Loucy (cell line): ENCODE measurements at regions not wholly inside any gene's neighbourhood (a gene's known extent, or its start where the extent isn't known, plus 50 kb on each side); places are given as distances from the start of the nearest gene placed in this dataset.

Source experiments
- CTCF ChIP-seq: fragments of 200-600 bp; sonication (generic); conservative IDR thresholded peaks from 2 replicates; pipeline ENCODE4 v1.5.1; 2014; ENCODE audit warnings: mild to moderate bottlenecking, antibody characterized with exemption, low read length
- EZH2phosphoT487 ChIP-seq: fragments of 200-600 bp; IDR thresholded peaks from 2 replicates; pipeline ENCODE4 v1.6.1; 2018; ENCODE audit warnings: antibody characterized with exemption, mild to moderate bottlenecking, moderate library complexity, borderline replicate concordance

DNA sequence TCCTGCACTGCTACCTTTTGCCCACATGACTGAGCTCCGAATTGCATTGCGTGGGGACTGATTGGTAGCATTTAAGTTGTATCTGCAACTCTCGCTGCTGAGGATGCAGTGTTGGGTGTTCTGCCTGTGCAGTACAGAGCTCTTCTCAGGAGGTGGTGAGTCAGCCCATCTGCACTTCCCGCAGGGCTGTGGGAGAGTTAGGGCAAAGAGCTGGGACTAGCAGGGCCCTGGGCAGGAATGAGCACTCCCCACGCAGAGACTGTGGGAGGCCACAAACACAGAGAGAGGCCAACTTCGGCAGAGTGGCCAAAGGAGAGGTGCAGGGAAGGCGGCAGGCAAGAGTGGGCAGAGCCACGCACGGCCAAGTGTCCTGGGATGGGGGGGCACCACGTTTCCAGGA is 244.7 kb downstream of the SIPA1L2 start:
- TF ChIP-seq EZH2phosphoT487 (no peak), CTCF (no peak)
